Small intestine (tissue), 7 donors: ENCODE measurements at regions not wholly inside any gene's neighbourhood (a gene's known extent, or its start where the extent isn't known, plus 50 kb on each side); places are given as distances from the start of the nearest gene placed in this dataset.

Experiments
- DNase-seq, 2 donors: peaks; one replicate each; pipeline versions ENCODE4 v3.0.0 to v3.0.0-alpha.2; 2013
- FAIRE-seq: peaks from 2 replicates; lab custom pipeline; 2012; peaks lifted over from hg19 to GRCh38; lab: Jason Lieb, UNC
- H3K27ac ChIP-seq, 3 donors: one replicate each; pipeline ENCODE4 v1.5.1; 2013; ENCODE audit warnings: low read length in 2 of 3, mild to moderate bottlenecking in 2 of 3, control low read depth in 1 of 3, inconsistent platforms in 1 of 3, low read depth in 1 of 3, moderate library complexity in 1 of 3
- H3K27me3 ChIP-seq, 3 donors: one replicate each; pipeline ENCODE4 v1.6.1; 2013; ENCODE audit warnings: low read length in 3 of 3, inconsistent platforms in 1 of 3; ENCODE audit not compliant: control insufficient read depth in 3 of 3, insufficient read depth in 3 of 3
- H3K36me3 ChIP-seq, 3 donors: one replicate each; pipeline ENCODE4 v1.6.1; 2013; ENCODE audit warnings: low read length in 3 of 3, inconsistent platforms in 1 of 3, low read depth in 1 of 3, mild to moderate bottlenecking in 1 of 3, moderate library complexity in 1 of 3; ENCODE audit not compliant: control insufficient read depth in 3 of 3, insufficient read depth in 2 of 3
- H3K4me1 ChIP-seq, 3 donors: one replicate each; pipeline ENCODE4 v1.6.1; 2013; ENCODE audit warnings: low read length in 2 of 3, inconsistent platforms in 1 of 3, low read depth in 1 of 3, mild to moderate bottlenecking in 1 of 3, moderate library complexity in 1 of 3; ENCODE audit not compliant: control insufficient read depth in 3 of 3, insufficient read depth in 2 of 3
- H3K4me3 ChIP-seq, 3 donors: one replicate each; pipeline ENCODE4 v1.5.1; 2013; ENCODE audit warnings: low read length in 3 of 3, control low read depth in 1 of 3, inconsistent platforms in 1 of 3, low read depth in 1 of 3, mild to moderate bottlenecking in 1 of 3, moderate library complexity in 1 of 3
- H3K9me3 ChIP-seq, 2 donors: one replicate each; pipeline ENCODE4 v1.6.1; 2013; ENCODE audit warnings: low read depth in 1 of 2, low read length in 1 of 2; ENCODE audit not compliant: control insufficient read depth in 2 of 2, insufficient read depth in 1 of 2
- WGBS, 3 donors: extraction: QIAGEN DNeasy Blood & Tissue Kit; methylation state at CpG; one replicate each; pipeline ENCODE4 v1.1.7; 2013; 5-methylcytosine and 5-hydroxymethylcytosine counted together
- donor health status: healthy with polysubstance abuse.
- donor health status: control.
- donor health status: control.
- donor health status: Bipolar disorder and iron deficiency.
- donor health status: healthy.

DNA sequence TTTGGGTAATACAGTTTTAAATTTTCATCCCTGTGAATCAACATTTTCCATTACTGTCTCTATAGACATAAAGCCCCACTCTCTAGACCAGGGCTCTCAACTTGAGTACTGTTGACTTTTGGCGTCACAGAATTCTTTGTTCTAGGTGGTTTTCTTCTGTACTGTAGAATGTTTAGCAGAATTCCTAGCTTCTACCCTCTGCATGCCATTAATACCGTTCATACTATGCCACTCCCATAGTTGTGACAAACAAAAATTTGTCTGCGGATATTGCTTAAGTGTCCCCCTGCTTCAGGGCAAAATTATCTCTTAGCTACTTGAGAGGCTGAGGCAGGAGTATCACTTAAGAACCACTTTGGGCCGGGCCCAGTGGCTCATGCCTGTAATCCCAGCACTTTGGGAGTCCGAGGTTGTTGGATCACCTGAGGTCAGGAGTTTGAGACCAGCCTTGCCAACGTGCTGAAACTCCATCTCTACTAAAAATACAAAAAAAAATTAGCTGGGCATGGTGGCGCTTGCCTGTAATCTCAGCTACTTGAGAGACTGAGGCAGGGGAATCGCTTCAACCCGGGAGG, 57.3 kb upstream of the NRG3 start:
- 71 to 81% (median 78%) methylated on average over 9 of the region's 9 CpGs for WGBS, 3 donors
- Histone ChIP-seq H3K9me3 (peaks cover 0 to 1% of the 10 kb centered on the region in 2 donors), H3K36me3 (no peaks in the 10 kb centered on the region), H3K4me1 (no peaks in the 10 kb centered on the region), H3K27me3 (no peaks in the 10 kb centered on the region), H3K27ac (no peak overlapping the region), H3K4me3 (no peak overlapping the region)
- no peak for DNase-seq
- no peak for FAIRE-seq

DNA sequence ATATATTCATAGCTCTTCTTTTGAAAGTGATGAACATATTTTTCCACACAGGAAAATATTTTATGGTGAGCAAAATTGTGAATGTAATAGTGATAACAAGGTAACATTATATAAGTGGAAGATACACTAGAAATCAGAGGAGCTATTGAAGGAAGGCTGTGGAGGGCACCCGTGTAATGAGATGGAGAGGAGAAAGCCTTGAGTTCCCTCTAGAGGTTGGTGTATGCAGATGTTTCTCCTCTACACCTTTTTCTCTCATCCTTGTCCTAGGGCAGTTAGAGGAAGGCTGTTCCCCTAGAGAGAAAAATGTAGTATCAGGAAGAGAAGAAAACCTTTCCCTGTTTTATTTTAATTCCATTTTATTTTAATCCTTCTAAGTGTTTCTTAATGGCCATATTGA, 54.6 kb upstream of the NRG3 start:
- H3K4me1 ChIP-seq: no peaks in the 10 kb centered on the region
- no peak overlapping the region for H3K27ac ChIP-seq
- no peaks in the 10 kb centered on the region for H3K36me3 ChIP-seq
- peaks cover 0 to 1% of the 10 kb centered on the region in 2 donors for H3K9me3 ChIP-seq
- FAIRE-seq (no peak), DNase-seq (no peak)
- no peaks in the 10 kb centered on the region for H3K27me3 ChIP-seq
- WGBS, 3 donors: 4 to 7% (median 6%) methylated on average over 1 of the region's 1 CpG
- H3K4me3 ChIP-seq: no peak overlapping the region
